Testis (tissue), 2 donors: ENCODE measurements at regions not wholly inside any gene's neighbourhood (a gene's known extent, or its start where the extent isn't known, plus 50 kb on each side); places are given as distances from the start of the nearest gene placed in this dataset.

Experiments
- POLR2A ChIP-seq: fragments of 450-650 bp; IDR thresholded peaks from one replicate; pipeline ENCODE4 v1.6.1; 2017; ENCODE audit warnings: antibody characterized with exemption, mild to moderate bottlenecking, moderate library complexity
- TF ChIP-seq, protein P1 (sequence below), 3 experiments: fragments of 450-650 bp in 2 of 3; fragments of 200-600 bp in 1 of 3; sonication (generic) in 1 of 3; IDR thresholded peaks; one replicate each; pipeline ENCODE4 v1.5.1; 2016 to 2019; ENCODE audit warnings: antibody characterized with exemption in 3 of 3, mild to moderate bottlenecking in 2 of 3, moderate library complexity in 1 of 3

DNA sequence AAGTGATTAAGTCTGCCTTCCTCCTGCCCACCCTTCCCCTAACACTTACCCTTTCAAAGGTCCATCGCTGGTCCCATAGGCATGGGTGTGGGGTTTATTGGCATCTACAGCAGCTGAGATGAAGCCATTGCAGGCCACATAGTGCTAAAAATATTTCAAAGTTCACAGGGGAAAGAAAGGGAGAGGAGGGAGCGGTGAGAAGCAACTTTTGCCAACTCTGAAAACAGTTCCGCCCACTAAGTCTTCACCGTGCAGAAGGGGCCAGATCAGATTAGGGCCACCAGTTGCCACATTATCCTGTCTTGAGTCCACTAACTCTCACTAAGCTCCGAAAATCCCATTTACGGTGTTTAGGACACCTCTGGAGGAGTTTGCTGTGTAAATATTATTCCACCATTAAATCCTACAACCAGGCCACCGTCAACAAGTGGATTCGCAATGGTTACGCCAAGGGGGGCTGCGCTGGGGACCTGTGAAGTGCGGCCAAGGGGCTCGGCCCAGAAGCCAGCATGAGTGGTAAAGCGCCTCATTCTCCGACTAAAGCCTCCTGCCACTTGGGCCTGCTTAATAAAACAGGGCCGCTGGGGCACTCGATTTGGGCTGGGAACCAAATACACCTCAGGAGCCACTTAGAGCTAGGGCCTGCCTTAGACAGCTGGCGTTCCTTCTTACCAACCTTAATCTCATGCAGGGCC is 534.9 kb downstream of the MIAT start:
- TF ChIP-seq, protein P1, sequence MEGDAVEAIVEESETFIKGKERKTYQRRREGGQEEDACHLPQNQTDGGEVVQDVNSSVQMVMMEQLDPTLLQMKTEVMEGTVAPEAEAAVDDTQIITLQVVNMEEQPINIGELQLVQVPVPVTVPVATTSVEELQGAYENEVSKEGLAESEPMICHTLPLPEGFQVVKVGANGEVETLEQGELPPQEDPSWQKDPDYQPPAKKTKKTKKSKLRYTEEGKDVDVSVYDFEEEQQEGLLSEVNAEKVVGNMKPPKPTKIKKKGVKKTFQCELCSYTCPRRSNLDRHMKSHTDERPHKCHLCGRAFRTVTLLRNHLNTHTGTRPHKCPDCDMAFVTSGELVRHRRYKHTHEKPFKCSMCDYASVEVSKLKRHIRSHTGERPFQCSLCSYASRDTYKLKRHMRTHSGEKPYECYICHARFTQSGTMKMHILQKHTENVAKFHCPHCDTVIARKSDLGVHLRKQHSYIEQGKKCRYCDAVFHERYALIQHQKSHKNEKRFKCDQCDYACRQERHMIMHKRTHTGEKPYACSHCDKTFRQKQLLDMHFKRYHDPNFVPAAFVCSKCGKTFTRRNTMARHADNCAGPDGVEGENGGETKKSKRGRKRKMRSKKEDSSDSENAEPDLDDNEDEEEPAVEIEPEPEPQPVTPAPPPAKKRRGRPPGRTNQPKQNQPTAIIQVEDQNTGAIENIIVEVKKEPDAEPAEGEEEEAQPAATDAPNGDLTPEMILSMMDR (IDR thresholded peaks at IDR 0.05): no peak
- no peak for TF ChIP-seq POLR2A
